Hepatocyte (in vitro differentiated cells): ENCODE measurements at regions not wholly inside any gene's neighbourhood (a gene's known extent, or its start where the extent isn't known, plus 50 kb on each side); places are given as distances from the start of the nearest gene placed in this dataset.

Source experiments
- DNase-seq: peaks from one replicate; pipeline ENCODE4 v3.0.0-alpha.2; 2016; ENCODE audit warnings: low spot score
- H2AFZ ChIP-seq: fragments of 200-600 bp; sonication (generic); 2 replicates; pipeline ENCODE4 v1.6.0; 2016; ENCODE audit warnings: antibody characterized with exemption, mild to moderate bottlenecking
- H3K27ac ChIP-seq: fragments of 200-600 bp; sonication (generic); 2 replicates; pipeline ENCODE4 v1.5.1; 2016; ENCODE audit warnings: mild to moderate bottlenecking
- H3K27me3 ChIP-seq: fragments of 200-600 bp; sonication (generic); 2 replicates; pipeline ENCODE4 v1.6.1; 2016
- H3K36me3 ChIP-seq: fragments of 200-600 bp; sonication (generic); replicated peaks from 2 replicates; pipeline ENCODE4 v1.5.1; 2016; ENCODE audit warnings: low read depth; ENCODE audit not compliant: insufficient read depth
- H3K4me1 ChIP-seq: fragments of 200-600 bp; sonication (generic); 2 replicates; pipeline ENCODE4 v1.5.1; 2016; ENCODE audit warnings: mild to moderate bottlenecking, moderate library complexity; ENCODE audit not compliant: insufficient read depth
- H3K4me2 ChIP-seq: fragments of 200-600 bp; sonication (generic); 2 replicates; pipeline ENCODE4 v1.6.0; 2016
- H3K4me3 ChIP-seq: fragments of 200-600 bp; sonication (generic); 2 replicates; pipeline ENCODE4 v1.5.1; 2016; ENCODE audit warnings: mild to moderate bottlenecking
- H3K79me2 ChIP-seq: fragments of 200-600 bp; sonication (generic); 2 replicates; pipeline ENCODE4 v1.6.0; 2017; ENCODE audit warnings: mild to moderate bottlenecking
- H3K9me2 ChIP-seq: fragments of 200-600 bp; sonication (generic); replicated peaks from 2 replicates; pipeline ENCODE4 v1.6.0; 2017; ENCODE audit warnings: mild to moderate bottlenecking; ENCODE audit not compliant: insufficient read depth
- H3K9me3 ChIP-seq: fragments of 200-600 bp; sonication (generic); 2 replicates; pipeline ENCODE4 v1.5.1; 2016; ENCODE audit warnings: low read depth, mild to moderate bottlenecking
- H4K20me1 ChIP-seq: fragments of 200-600 bp; sonication (generic); 2 replicates; pipeline ENCODE4 v1.6.0; 2016; ENCODE audit warnings: mild to moderate bottlenecking; ENCODE audit not compliant: insufficient read depth, poor library complexity, severe bottlenecking
- EZH2 ChIP-seq: fragments of 200-600 bp; sonication (generic); IDR thresholded peaks from 2 replicates; pipeline ENCODE4 v1.6.1; 2016; ENCODE audit warnings: antibody characterized with exemption, mild to moderate bottlenecking, borderline replicate concordance
- EZH2phosphoT487 ChIP-seq: fragments of 200-600 bp; sonication (generic); IDR thresholded peaks from one replicate; pipeline ENCODE4 v1.6.1; 2018; ENCODE audit warnings: antibody characterized with exemption, mild to moderate bottlenecking, low read depth, moderate library complexity; ENCODE audit not compliant: unreplicated experiment, severe bottlenecking
- WGBS: methylation state at CpG from one replicate; pipeline ENCODE4 v1.1.6; 2016; ENCODE audit warnings: low lambda C conversion rate; ENCODE audit errors: missing lambda C conversion rate; 5-methylcytosine and 5-hydroxymethylcytosine counted together
- TF ChIP-seq, protein P1 (sequence below): fragments of 200-600 bp; sonication (generic); IDR thresholded peaks from 2 replicates; pipeline ENCODE4 v1.5.1; 2016; ENCODE audit warnings: antibody characterized with exemption, mild to moderate bottlenecking; ENCODE audit not compliant: poor library complexity

DNA sequence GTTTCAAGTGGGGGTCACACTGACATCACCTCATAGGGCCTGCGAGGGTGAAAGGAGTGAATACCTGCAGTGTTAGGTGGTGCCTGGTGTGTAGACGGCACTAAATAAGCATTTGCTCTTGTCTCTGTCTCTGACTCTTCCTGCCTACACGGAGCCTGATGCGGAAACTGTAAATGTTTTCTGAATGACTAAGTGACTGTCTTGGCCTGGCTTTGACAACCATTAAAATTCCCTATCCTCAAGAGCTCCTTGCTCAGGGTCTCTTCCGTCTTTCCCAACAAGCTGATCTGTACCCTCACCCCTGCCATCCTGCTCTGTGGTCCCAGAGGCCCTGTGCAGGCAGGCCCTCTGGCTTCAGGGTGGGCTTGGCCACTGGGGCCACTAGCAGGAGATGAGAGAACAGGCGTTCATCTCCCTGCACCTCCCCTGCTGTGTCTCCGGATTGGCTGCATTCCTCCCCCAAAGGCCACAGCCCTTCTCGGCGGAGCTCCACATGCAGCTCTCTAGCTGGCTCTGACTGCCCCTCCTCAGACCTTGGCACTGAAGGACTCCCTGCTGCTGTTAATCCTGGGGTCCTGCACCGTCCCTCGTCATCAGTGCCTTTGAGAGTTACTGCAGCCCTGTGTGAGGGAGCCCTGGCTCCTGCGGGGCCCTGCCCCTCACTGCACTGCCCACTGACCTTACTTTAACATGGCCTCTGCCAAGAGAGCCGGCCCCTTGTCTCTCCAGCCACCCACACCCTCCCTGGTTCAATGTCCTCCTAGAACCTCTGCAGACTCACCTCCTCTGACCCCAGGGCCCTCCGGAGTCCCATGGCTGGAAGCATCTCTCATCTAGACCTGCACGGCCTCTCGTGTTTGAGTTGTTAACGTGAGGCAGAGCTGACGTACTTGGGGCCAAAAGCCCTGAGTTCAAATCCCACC lies 211.1 kb downstream of the MATN1 start:
- Histone ChIP-seq H3K4me3 (no peak overlapping the region), H3K4me1 (no peaks in the 10 kb centered on the region), H3K36me3 (no peaks in the 10 kb centered on the region), H4K20me1 (no peaks in the 10 kb centered on the region), H3K27me3 (no peaks in the 10 kb centered on the region), H3K9me3 (no peaks in the 10 kb centered on the region), H3K79me2 (no peaks in the 10 kb centered on the region), H3K27ac (no peak overlapping the region), H3K4me2 (no peak overlapping the region), H2AFZ (no peak overlapping the region), H3K9me2 (no peaks in the 10 kb centered on the region)
- no peak for DNase-seq
- 68% methylated on average over 17 of the region's 18 CpGs for whole genome bisulfite sequencing
- TF ChIP-seq EZH2phosphoT487 (no peak), EZH2 (no peak)
- TF ChIP-seq, protein P1, sequence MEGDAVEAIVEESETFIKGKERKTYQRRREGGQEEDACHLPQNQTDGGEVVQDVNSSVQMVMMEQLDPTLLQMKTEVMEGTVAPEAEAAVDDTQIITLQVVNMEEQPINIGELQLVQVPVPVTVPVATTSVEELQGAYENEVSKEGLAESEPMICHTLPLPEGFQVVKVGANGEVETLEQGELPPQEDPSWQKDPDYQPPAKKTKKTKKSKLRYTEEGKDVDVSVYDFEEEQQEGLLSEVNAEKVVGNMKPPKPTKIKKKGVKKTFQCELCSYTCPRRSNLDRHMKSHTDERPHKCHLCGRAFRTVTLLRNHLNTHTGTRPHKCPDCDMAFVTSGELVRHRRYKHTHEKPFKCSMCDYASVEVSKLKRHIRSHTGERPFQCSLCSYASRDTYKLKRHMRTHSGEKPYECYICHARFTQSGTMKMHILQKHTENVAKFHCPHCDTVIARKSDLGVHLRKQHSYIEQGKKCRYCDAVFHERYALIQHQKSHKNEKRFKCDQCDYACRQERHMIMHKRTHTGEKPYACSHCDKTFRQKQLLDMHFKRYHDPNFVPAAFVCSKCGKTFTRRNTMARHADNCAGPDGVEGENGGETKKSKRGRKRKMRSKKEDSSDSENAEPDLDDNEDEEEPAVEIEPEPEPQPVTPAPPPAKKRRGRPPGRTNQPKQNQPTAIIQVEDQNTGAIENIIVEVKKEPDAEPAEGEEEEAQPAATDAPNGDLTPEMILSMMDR, result no peak

DNA sequence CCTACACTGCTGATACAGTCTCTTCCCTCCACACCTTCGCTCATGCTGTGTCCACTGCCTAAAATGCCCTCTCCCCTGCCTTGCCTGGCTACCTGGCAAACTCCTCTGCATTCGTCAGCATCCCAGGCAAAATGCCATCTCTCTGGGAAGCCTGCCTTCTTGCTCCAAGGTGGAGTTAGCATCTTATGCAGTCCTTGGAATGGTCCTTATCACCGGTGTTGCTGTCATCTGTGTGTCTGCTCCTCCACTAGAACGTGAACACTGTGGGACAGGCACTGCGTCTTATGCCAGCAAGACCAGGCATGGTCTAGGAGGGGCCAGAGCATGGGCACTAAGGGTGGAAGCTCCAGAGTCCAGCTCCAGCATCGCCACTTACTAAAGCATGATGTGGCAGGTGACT lies 211.8 kb downstream of the MATN1 start:
- no peak for TF ChIP-seq EZH2
- no peak for TF ChIP-seq EZH2phosphoT487
- TF ChIP-seq, protein P1, result no peak
- Histone ChIP-seq H3K27ac (no peak overlapping the region), H3K4me3 (no peak overlapping the region), H4K20me1 (no peaks in the 10 kb centered on the region), H3K27me3 (no peaks in the 10 kb centered on the region), H3K9me3 (no peaks in the 10 kb centered on the region), H3K79me2 (no peaks in the 10 kb centered on the region), H3K9me2 (no peaks in the 10 kb centered on the region), H3K4me1 (no peaks in the 10 kb centered on the region), H3K4me2 (no peak overlapping the region), H2AFZ (no peak overlapping the region), H3K36me3 (no peaks in the 10 kb centered on the region)
- DNase-seq, result no peak
- 93% methylated on average over 6 of the region's 6 CpGs for WGBS

DNA sequence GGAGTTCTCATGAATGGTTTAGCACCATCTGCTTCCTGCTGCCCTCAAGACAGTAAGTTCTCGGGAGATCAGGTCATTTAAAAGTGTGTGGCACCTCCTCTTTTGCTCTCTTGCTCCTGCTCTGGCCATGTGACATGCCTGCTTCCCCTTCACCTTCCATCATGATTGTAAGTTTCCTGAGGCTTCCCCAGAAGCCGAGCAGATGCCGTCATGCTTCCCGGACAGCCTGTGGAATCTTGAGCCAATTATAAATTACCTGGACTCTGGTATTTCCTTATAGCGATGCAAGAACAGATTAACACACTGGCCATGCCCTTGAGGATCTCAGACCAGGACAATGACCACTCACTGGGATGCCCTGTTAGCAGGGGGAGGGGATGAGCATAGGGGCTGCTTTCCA lies 212.3 kb downstream of the MATN1 start:
- DNase-seq, result no peak
- WGBS, result 91% methylated on average over 5 of the region's 5 CpGs
- TF ChIP-seq, protein P1, result no peak
- TF ChIP-seq EZH2 (no peak), EZH2phosphoT487 (no peak)
- Histone ChIP-seq H3K4me1 (no peaks in the 10 kb centered on the region), H3K4me2 (no peak overlapping the region), H4K20me1 (no peaks in the 10 kb centered on the region), H3K9me2 (no peaks in the 10 kb centered on the region), H3K36me3 (no peaks in the 10 kb centered on the region), H3K27ac (no peak overlapping the region), H3K4me3 (no peak overlapping the region), H2AFZ (no peak overlapping the region), H3K79me2 (no peaks in the 10 kb centered on the region), H3K27me3 (no peaks in the 10 kb centered on the region), H3K9me3 (no peaks in the 10 kb centered on the region)
